ENCODE measurements at regions not wholly inside any gene's neighbourhood (a gene's known extent, or its start where the extent isn't known, plus 50 kb on each side); places are given as distances from the start of the nearest gene placed in this dataset.
"Not testable (repeated sequence)": the region's sequence is repeated elsewhere in the genome, so short reads cannot be mapped to it uniquely, and the experiment has no call there.

DNA sequence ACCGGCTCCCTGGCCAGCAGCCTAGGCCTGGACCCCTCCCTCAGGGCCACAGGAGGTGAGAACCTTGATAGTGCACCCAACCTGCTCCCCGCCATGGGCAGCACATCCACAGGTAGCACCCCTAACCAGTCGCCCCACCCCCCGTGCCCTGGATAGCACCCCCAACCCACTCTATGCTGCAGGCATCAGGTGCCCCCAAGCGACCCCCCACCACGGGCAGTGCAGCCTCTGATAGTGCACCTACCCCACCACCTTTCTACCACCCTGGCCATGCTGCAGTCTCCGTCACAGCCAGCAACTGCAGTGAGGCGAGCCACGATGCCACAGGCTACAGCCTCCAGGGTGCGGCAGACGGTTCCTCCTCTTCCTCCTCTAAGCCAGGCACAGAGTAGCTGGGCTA, 55.6 kb downstream of the SOWAHC start:
- TF ChIP-seq, protein P1, sequence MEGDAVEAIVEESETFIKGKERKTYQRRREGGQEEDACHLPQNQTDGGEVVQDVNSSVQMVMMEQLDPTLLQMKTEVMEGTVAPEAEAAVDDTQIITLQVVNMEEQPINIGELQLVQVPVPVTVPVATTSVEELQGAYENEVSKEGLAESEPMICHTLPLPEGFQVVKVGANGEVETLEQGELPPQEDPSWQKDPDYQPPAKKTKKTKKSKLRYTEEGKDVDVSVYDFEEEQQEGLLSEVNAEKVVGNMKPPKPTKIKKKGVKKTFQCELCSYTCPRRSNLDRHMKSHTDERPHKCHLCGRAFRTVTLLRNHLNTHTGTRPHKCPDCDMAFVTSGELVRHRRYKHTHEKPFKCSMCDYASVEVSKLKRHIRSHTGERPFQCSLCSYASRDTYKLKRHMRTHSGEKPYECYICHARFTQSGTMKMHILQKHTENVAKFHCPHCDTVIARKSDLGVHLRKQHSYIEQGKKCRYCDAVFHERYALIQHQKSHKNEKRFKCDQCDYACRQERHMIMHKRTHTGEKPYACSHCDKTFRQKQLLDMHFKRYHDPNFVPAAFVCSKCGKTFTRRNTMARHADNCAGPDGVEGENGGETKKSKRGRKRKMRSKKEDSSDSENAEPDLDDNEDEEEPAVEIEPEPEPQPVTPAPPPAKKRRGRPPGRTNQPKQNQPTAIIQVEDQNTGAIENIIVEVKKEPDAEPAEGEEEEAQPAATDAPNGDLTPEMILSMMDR (IDR thresholded peaks at IDR 0.05; ENCODE audit: low read depth, low read length), result no peak
- H3K4me3 ChIP-seq, result no peak overlapping the region
- no peaks in the 10 kb centered on the region for H3K27me3 ChIP-seq

GRCh38 chr2:109670556-109671411, 56.6 kb downstream of the SOWAHC start:
- Histone ChIP-seq H3K27ac (no peak overlapping the region), H3K27me3 (no peaks in the 10 kb centered on the region), H3K9me3 (ENCODE audit: low read depth) (no peaks in the 10 kb centered on the region), H3K36me3 (no peaks in the 10 kb centered on the region), H3K4me1 (ENCODE audit: low read depth) (no peaks in the 10 kb centered on the region), H3K4me3 (no peak overlapping the region)
- TF ChIP-seq, protein P1 (IDR thresholded peaks at IDR 0.05; ENCODE audit: low read depth, low read length), result no peak
- no peak for DNase-seq (ENCODE audit: low read depth in 1 of 2, low spot score in 1 of 2)

More for the DNA sequence above, 55.6 kb downstream of the SOWAHC start:
- Histone ChIP-seq H3K27ac (no peak overlapping the region), H3K36me3 (no peaks in the 10 kb centered on the region), H3K9me3 (ENCODE audit: low read depth) (no peaks in the 10 kb centered on the region), H3K4me1 (ENCODE audit: low read depth) (no peaks in the 10 kb centered on the region)
- no peak for DNase-seq (ENCODE audit: low read depth in 1 of 2, low spot score in 1 of 2)

GRCh38 chr2:109674894-109675534, 60.9 kb downstream of the SOWAHC start:
- no peaks in the 10 kb centered on the region for H3K4me1 ChIP-seq (ENCODE audit: low read depth)
- no peaks in the 10 kb centered on the region for H3K36me3 ChIP-seq
- H3K9me3 ChIP-seq (ENCODE audit: low read depth), result no peaks in the 10 kb centered on the region
- TF ChIP-seq, protein P1 (IDR thresholded peaks at IDR 0.05; ENCODE audit: low read depth, low read length), result no peak
- no peaks in the 10 kb centered on the region for H3K27me3 ChIP-seq
- H3K27ac ChIP-seq, result no peak overlapping the region
- no peak for DNase-seq (ENCODE audit: low read depth in 1 of 2, low spot score in 1 of 2)
- H3K4me3 ChIP-seq, result no peak overlapping the region

GRCh38 chr2:109675666-109676345, 61.6 kb downstream of the SOWAHC start:
- H3K4me3 ChIP-seq, result no peak overlapping the region
- H3K27ac ChIP-seq, result no peak overlapping the region
- TF ChIP-seq, protein P1 (IDR thresholded peaks at IDR 0.05; ENCODE audit: low read depth, low read length), result no peak
- no peaks in the 10 kb centered on the region for H3K36me3 ChIP-seq
- no peak for DNase-seq (ENCODE audit: low read depth in 1 of 2, low spot score in 1 of 2)
- H3K9me3 ChIP-seq (ENCODE audit: low read depth), result no peaks in the 10 kb centered on the region
- no peaks in the 10 kb centered on the region for H3K27me3 ChIP-seq
- no peaks in the 10 kb centered on the region for H3K4me1 ChIP-seq (ENCODE audit: low read depth)

DNA sequence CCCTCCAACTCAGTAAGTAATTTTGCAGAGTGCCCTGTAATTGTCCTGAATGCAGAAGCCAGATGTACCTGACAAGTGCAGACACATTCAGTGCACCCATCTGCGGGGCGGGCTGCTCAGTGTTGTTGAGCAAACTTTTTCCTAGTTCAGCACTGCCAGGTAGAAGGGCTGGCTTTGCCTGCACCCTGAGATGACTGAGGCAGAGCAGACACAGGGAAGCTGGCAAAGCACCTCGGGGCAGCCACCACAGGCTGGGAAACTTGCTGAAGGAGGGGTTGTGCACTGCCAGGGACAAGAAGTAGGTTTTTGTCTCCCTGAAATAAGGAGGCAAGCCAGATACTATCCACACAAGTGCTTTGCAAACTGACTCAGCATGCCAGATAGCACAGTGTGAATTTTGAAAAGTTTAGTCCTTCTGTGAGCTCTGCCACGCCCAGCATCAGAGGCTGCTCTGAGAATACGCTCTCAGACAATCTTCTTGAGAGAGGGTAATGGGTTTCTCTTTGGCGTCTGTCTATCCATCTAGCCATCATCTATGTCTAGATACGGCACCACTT, 62.3 kb downstream of the SOWAHC start:
- H3K27ac ChIP-seq, result no peak overlapping the region
- no peaks in the 10 kb centered on the region for H3K4me1 ChIP-seq (ENCODE audit: low read depth)
- H3K27me3 ChIP-seq, result no peaks in the 10 kb centered on the region
- H3K4me3 ChIP-seq, result no peak overlapping the region
- DNase-seq (ENCODE audit: low read depth in 1 of 2, low spot score in 1 of 2), result no peak
- no peaks in the 10 kb centered on the region for H3K9me3 ChIP-seq (ENCODE audit: low read depth)
- no peaks in the 10 kb centered on the region for H3K36me3 ChIP-seq
- TF ChIP-seq, protein P1 (IDR thresholded peaks at IDR 0.05; ENCODE audit: low read depth, low read length), result no peak

GRCh38 chr2:109677121-109677731, 63.1 kb downstream of the SOWAHC start:
- H3K27ac ChIP-seq; DNase-seq (ENCODE audit: low read depth in 1 of 2, low spot score in 1 of 2): not testable (repeated sequence)

More at GRCh38 chr2:109677121-109677731, 63.1 kb downstream of the SOWAHC start:
- not testable (repeated sequence) for H3K9me3 ChIP-seq (ENCODE audit: low read depth); H3K27me3 ChIP-seq; H3K4me1 ChIP-seq (ENCODE audit: low read depth); H3K36me3 ChIP-seq; H3K4me3 ChIP-seq
